ENCODE measurements at regions not wholly inside any gene's neighbourhood (a gene's known extent, or its start where the extent isn't known, plus 50 kb on each side); places are given as distances from the start of the nearest gene placed in this dataset.

DNA sequence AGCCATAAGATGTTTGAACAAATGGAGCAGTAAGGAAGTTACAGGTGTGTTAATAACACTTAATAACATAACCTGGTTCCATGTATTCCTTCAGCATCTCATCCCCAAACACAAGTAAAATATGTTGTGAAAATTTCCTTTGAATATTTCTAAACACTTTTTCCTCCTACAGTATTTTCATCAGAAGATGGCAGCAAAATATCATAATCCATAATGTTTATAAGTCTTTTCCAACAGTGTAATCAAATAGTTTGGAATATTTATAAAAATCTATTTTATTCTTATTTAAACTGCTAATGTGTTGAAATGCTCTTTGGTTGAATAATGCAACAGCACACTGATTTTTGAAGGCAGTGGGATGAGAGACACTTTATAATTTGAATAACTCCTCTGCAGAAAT lies 1020.5 kb downstream of the OTOL1 start:
- TF ChIP-seq, protein P1, sequence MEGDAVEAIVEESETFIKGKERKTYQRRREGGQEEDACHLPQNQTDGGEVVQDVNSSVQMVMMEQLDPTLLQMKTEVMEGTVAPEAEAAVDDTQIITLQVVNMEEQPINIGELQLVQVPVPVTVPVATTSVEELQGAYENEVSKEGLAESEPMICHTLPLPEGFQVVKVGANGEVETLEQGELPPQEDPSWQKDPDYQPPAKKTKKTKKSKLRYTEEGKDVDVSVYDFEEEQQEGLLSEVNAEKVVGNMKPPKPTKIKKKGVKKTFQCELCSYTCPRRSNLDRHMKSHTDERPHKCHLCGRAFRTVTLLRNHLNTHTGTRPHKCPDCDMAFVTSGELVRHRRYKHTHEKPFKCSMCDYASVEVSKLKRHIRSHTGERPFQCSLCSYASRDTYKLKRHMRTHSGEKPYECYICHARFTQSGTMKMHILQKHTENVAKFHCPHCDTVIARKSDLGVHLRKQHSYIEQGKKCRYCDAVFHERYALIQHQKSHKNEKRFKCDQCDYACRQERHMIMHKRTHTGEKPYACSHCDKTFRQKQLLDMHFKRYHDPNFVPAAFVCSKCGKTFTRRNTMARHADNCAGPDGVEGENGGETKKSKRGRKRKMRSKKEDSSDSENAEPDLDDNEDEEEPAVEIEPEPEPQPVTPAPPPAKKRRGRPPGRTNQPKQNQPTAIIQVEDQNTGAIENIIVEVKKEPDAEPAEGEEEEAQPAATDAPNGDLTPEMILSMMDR (conservative IDR thresholded peaks at IDR 0.05 in 1 of 2, IDR thresholded peaks at IDR 0.05 in 1 of 2; ENCODE audit: low read depth in 1 of 2, low read length in 2 of 2), result no peak
- TF ChIP-seq EZH2 (IDR thresholded peaks at IDR 0.05; ENCODE audit: low read length, missing control alignments), result no peak
- Histone ChIP-seq H2AFZ (ENCODE audit: low read length) (no peak overlapping the region), H3K36me3 (ENCODE audit: control insufficient read depth, insufficient read depth, low read length) (no peaks in the 10 kb centered on the region), H3K9ac (ENCODE audit: insufficient read depth, low read length) (no peak overlapping the region), H3K79me2 (ENCODE audit: control insufficient read depth, insufficient read depth, low read length) (no peaks in the 10 kb centered on the region), H3K4me3 (replicated peaks in 1 of 4; ENCODE audit: control extremely low read depth in 1 of 4, insufficient read depth in 1 of 4, low read depth in 3 of 4, low read length in 4 of 4) (no peak overlapping the region), H3K27ac (ENCODE audit: insufficient read depth, low read length) (no peak overlapping the region), H3K9me3 (ENCODE audit: control insufficient read depth, insufficient read depth, low read depth, low read length) (no peaks in the 10 kb centered on the region), H3K4me2 (ENCODE audit: extremely low read depth, insufficient read depth, low read length) (no peak overlapping the region), H4K20me1 (ENCODE audit: control insufficient read depth, extremely low read depth, insufficient read depth, low read length) (no peaks in the 10 kb centered on the region), H3K27me3 (ENCODE audit: control insufficient read depth, insufficient read depth, low read length) (no peaks in the 10 kb centered on the region), H3K4me1 (ENCODE audit: control insufficient read depth, extremely low read depth, insufficient read depth, low read length) (no peaks in the 10 kb centered on the region)
- DNase-seq (ENCODE audit: low read depth in 2 of 2), result peak in 1 of 2 donors; percentile 38

DNA sequence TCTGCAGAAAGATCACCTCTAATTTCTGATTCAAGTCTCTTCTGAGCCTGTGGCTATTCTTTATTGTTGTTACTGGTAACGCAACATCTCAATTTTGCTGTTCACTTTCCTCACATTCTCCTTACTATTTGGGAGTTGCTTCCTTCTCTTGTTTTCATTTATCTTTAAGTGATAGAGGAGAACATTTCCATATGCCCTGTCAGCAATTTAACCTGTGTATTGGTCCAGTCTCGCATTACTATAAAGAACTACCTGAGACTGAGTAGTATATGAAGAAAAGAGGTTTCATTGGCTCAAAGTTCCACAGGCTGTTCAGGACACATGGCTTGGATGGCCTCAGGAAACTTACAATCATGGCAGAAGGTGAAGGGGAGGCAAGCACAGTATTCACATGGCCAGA lies 1025.1 kb downstream of the OTOL1 start:
- Histone ChIP-seq H3K36me3 (ENCODE audit: control insufficient read depth, insufficient read depth, low read length) (no peaks in the 10 kb centered on the region), H3K4me2 (ENCODE audit: extremely low read depth, insufficient read depth, low read length) (no peak overlapping the region), H3K9me3 (ENCODE audit: control insufficient read depth, insufficient read depth, low read depth, low read length) (no peaks in the 10 kb centered on the region), H3K4me3 (replicated peaks in 1 of 4; ENCODE audit: control extremely low read depth in 1 of 4, insufficient read depth in 1 of 4, low read depth in 3 of 4, low read length in 4 of 4) (no peak overlapping the region), H4K20me1 (ENCODE audit: control insufficient read depth, extremely low read depth, insufficient read depth, low read length) (no peaks in the 10 kb centered on the region), H2AFZ (ENCODE audit: low read length) (no peak overlapping the region), H3K4me1 (ENCODE audit: control insufficient read depth, extremely low read depth, insufficient read depth, low read length) (no peaks in the 10 kb centered on the region), H3K9ac (ENCODE audit: insufficient read depth, low read length) (no peak overlapping the region), H3K79me2 (ENCODE audit: control insufficient read depth, insufficient read depth, low read length) (no peaks in the 10 kb centered on the region), H3K27me3 (ENCODE audit: control insufficient read depth, insufficient read depth, low read length) (no peaks in the 10 kb centered on the region), H3K27ac (ENCODE audit: insufficient read depth, low read length) (no peak overlapping the region)
- DNase-seq (ENCODE audit: low read depth in 2 of 2), result no peak
- TF ChIP-seq, protein P1 (conservative IDR thresholded peaks at IDR 0.05 in 1 of 2, IDR thresholded peaks at IDR 0.05 in 1 of 2; ENCODE audit: low read depth in 1 of 2, low read length in 2 of 2), result no peak
- no peak for TF ChIP-seq EZH2 (IDR thresholded peaks at IDR 0.05; ENCODE audit: low read length, missing control alignments)

DNA sequence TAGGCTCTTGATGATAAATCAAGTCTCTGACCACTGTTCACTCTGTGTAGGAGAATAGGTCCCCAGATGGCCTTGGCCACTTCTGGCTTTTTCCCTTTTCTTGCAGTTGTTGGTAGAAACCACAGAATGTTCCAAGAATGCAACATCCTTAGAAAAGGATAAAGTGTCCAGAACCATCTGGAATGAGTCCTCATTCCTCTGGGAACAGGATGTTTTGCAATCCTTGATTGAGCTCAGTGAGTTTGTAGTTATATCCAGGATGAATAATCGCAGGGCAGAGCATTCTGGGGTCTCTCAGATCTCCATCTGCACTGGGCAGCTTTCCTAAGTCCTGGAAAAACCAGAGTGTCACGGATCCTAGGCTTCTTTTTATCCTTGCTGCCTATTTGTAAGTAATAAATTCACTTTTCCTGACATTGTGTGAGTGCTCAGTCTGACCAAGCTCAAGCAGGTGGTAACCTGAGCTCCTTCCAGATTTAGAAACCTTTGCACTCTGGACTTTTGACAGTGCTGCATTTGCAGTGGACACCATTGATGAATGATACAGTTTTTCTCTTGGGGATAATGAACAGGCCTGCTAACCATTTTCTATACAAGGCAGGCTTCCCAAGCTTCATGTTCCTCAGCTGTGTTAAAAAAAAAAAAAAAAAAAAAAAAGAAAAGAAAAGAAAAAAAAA lies 1028.6 kb downstream of the OTOL1 start:
- Histone ChIP-seq H3K4me3 (replicated peaks in 1 of 4; ENCODE audit: control extremely low read depth in 1 of 4, insufficient read depth in 1 of 4, low read depth in 3 of 4, low read length in 4 of 4) (no peak overlapping the region), H3K27me3 (ENCODE audit: control insufficient read depth, insufficient read depth, low read length) (no peaks in the 10 kb centered on the region), H3K36me3 (ENCODE audit: control insufficient read depth, insufficient read depth, low read length) (no peaks in the 10 kb centered on the region), H2AFZ (ENCODE audit: low read length) (no peak overlapping the region), H3K4me1 (ENCODE audit: control insufficient read depth, extremely low read depth, insufficient read depth, low read length) (no peaks in the 10 kb centered on the region), H3K9me3 (ENCODE audit: control insufficient read depth, insufficient read depth, low read depth, low read length) (no peaks in the 10 kb centered on the region), H3K79me2 (ENCODE audit: control insufficient read depth, insufficient read depth, low read length) (no peaks in the 10 kb centered on the region), H4K20me1 (ENCODE audit: control insufficient read depth, extremely low read depth, insufficient read depth, low read length) (no peaks in the 10 kb centered on the region), H3K9ac (ENCODE audit: insufficient read depth, low read length) (no peak overlapping the region), H3K27ac (ENCODE audit: insufficient read depth, low read length) (no peak overlapping the region), H3K4me2 (ENCODE audit: extremely low read depth, insufficient read depth, low read length) (no peak overlapping the region)
- peak; percentile 95 for DNase-seq (ENCODE audit: low read depth in 2 of 2)
- TF ChIP-seq, protein P1 (conservative IDR thresholded peaks at IDR 0.05 in 1 of 2, IDR thresholded peaks at IDR 0.05 in 1 of 2; ENCODE audit: low read depth in 1 of 2, low read length in 2 of 2), result no peak
- no peak for TF ChIP-seq EZH2 (IDR thresholded peaks at IDR 0.05; ENCODE audit: low read length, missing control alignments)
